Activated naive CD8-positive, alpha-beta T cell treated with anti-CD3 and anti-CD28 coated beads, Interleukin-2, amount 10 ng/mL, durations not matched to agents 7 days and 5 days (primary cell): ENCODE measurements at regions not wholly inside any gene's neighbourhood (a gene's known extent, or its start where the extent isn't known, plus 50 kb on each side); places are given as distances from the start of the nearest gene placed in this dataset.

Experiments used
- ATAC-seq: fragments of 150-1000 bp; cut with Tn5 transposase; one replicate; pipeline ENCODE4 v1.10.0; 2021; ENCODE audit warnings: low read depth, moderate library complexity
- POLR2A ChIA-PET: fragments of 350-600 bp; sonication (Branson Sonifier 250); formaldehyde crosslinking; loops from one replicate; lab custom pipeline; 2021; ENCODE audit warnings: antibody characterized with exemption; lab: Charles Lee
- DNase-seq: peaks from one replicate; pipeline ENCODE4 v3.0.0; 2021
- H3K27ac Mint-ChIP-seq: one replicate; pipeline ENCODE4 v1.8.0; 2022; ENCODE audit warnings: mild to moderate bottlenecking, mixed read lengths
- H3K27me3 Mint-ChIP-seq: one replicate; pipeline ENCODE4 v1.8.0; 2022; ENCODE audit warnings: mild to moderate bottlenecking, moderate library complexity, mixed read lengths
- H3K36me3 Mint-ChIP-seq: one replicate; pipeline ENCODE4 v1.8.0; 2021; ENCODE audit warnings: mild to moderate bottlenecking, mixed read lengths
- H3K4me1 Mint-ChIP-seq: one replicate; pipeline ENCODE4 v1.8.0; 2021; ENCODE audit warnings: mixed read lengths
- H3K4me3 Mint-ChIP-seq: one replicate; pipeline ENCODE4 v1.8.0; 2022; ENCODE audit warnings: mild to moderate bottlenecking, moderate library complexity, mixed read lengths
- H3K9me3 Mint-ChIP-seq: one replicate; pipeline ENCODE4 v1.8.0; 2021; ENCODE audit warnings: mixed read lengths

DNA sequence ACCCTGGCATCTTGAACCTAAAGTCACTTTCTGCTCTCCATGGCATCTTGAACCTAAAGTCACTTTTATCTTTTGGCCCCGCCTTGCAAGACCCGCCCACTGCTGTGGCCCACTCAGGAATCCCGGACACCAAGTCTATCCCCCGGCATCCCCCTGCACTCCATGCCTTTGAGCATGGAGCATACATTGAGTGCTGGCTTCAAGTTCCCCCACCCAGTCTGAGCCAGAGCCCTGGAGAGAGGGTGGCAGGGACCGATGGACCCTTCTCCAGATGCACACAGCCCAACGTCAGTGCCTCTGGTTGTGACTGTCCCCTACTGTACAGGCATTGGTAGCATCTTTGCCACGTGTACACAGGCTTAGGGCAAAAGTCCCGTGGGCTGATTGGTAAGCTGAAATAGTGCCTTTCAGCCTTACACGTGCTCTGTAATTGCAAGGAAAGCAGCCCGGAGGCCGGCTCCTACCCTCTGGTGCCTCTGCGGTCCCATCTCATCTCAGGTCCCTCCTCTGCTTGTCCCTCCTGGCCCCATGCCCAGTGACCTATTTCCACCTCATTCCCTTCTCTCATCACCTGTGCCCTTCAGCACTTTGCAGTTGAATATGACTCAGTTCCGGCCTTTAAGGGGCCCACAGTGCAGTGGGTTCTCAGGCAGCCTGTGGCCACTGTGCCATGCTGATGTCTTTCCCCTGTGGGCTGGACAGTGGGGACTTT lies 154.0 kb downstream of the INHBB start:
- DNase-seq: no peak
- Mint-ChIP-seq H3K27me3 (peaks cover 2% of the 10 kb centered on the region), H3K9me3 (no peaks in the 10 kb centered on the region), H3K36me3 (no peaks in the 10 kb centered on the region), H3K4me3 (no peak overlapping the region), H3K27ac (no peak overlapping the region), H3K4me1 (no peaks in the 10 kb centered on the region)
- ATAC-seq: no peak
- POLR2A ChIA-PET: no interaction called here

DNA sequence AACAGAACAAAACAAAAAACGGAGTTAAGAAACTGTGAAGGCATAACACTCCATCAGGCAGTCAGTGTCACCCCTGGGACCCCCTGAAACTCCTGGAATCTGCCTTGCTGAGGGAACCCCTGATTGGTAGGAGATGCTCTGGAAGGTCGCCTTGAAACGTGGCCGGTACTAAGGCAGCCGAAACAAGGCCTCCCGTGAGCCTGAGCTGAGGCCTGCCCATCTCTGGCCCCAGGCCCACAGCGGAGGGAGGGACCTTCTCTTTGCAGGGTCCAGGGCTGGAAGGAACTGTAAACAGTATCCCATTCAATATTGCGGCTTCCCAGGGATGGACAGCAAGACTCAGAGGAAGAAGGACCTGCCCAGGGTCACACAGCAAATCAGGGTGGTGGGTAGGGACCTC lies 155.7 kb downstream of the INHBB start:
- H3K9me3 Mint-ChIP-seq: no peaks in the 10 kb centered on the region
- no peak overlapping the region for H3K27ac Mint-ChIP-seq
- no peaks in the 10 kb centered on the region for H3K4me1 Mint-ChIP-seq
- no peak for DNase-seq
- no peaks in the 10 kb centered on the region for H3K27me3 Mint-ChIP-seq
- no peak overlapping the region for H3K4me3 Mint-ChIP-seq
- no peak for ATAC-seq
- POLR2A ChIA-PET: no interaction called here
- no peaks in the 10 kb centered on the region for H3K36me3 Mint-ChIP-seq

DNA sequence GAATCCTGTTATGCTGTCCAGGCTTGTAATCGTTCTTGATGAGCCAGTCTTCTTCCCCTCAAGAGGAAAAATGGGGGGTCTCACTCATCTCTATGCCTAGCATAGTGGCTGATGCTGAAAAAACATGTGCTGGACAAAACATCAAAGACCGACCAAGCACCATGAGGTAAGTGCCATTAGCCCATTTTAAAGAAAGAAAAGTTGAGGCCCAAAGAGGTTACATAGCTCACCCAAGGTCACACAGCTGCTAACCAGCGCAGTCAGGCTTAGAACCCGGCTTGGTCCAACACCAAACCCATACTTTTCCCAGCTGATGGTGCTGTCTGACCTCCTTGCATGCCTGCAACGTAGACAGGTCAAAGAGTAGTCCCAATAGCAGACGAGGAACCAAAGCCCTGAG lies 156.4 kb downstream of the INHBB start:
- H3K36me3 Mint-ChIP-seq: no peaks in the 10 kb centered on the region
- DNase-seq: no peak
- ATAC-seq: no peak
- POLR2A ChIA-PET: no interaction called here
- H3K27me3 Mint-ChIP-seq: no peaks in the 10 kb centered on the region
- H3K4me1 Mint-ChIP-seq: no peaks in the 10 kb centered on the region
- no peak overlapping the region for H3K4me3 Mint-ChIP-seq
- H3K27ac Mint-ChIP-seq: no peak overlapping the region
- no peaks in the 10 kb centered on the region for H3K9me3 Mint-ChIP-seq

DNA sequence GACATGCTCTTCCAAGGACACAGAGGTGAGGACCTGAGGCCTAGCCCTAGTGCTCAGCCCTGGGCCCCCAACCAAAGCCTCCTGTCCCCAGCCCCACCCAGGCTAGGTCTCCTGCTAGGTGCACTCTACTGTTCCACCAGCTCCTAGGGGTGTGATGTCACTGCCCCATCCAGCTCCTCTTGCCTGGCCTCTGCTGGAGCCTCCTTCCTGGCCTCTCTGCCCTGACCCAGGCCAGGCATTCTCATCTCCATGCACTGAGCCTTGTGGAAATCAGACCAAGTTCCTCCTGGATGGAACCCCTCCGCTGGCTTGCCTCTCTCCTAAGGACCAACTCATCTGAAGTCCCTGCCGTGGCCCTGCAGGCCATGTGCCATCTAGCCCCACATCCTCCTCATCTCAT lies 156.8 kb downstream of the INHBB start:
- Mint-ChIP-seq H3K36me3 (no peaks in the 10 kb centered on the region), H3K27me3 (no peaks in the 10 kb centered on the region), H3K27ac (no peak overlapping the region), H3K4me1 (no peaks in the 10 kb centered on the region), H3K9me3 (no peaks in the 10 kb centered on the region), H3K4me3 (no peak overlapping the region)
- no peak for DNase-seq
- no peak for ATAC-seq
- POLR2A ChIA-PET: no interaction called here

DNA sequence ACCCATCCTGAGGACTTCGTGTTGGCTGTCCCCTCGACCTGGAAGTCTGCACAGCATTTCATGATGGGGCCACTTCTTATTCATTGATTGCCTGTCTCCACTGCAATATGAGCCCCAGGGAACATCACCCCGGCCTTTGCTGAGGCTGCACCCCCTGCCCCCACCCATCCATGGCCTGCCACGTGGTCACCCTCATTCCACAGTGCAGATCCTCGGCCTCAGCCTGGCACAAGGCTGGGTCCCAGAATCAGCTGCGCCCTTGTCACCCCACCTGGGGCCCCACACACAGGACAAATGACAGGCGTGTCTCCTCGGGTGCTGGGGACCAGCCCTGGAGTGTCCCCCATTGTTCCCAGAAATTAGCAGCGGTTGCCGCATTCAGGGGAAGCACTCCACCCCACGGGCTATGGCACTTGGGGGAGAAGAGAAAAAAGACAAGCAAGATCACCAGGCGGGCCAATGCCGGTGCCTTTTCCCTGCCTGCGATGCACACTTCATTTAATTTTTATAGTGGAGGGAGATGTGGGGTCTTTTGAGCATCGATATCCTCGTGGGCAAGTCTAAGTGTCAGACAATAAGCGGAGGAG lies 157.4 kb downstream of the INHBB start:
- Mint-ChIP-seq H3K36me3 (no peaks in the 10 kb centered on the region), H3K9me3 (no peaks in the 10 kb centered on the region), H3K27me3 (no peaks in the 10 kb centered on the region), H3K4me1 (no peaks in the 10 kb centered on the region), H3K4me3 (no peak overlapping the region), H3K27ac (no peak overlapping the region)
- ATAC-seq (no peak), DNase-seq (no peak)
- POLR2A ChIA-PET: no interaction called here

DNA sequence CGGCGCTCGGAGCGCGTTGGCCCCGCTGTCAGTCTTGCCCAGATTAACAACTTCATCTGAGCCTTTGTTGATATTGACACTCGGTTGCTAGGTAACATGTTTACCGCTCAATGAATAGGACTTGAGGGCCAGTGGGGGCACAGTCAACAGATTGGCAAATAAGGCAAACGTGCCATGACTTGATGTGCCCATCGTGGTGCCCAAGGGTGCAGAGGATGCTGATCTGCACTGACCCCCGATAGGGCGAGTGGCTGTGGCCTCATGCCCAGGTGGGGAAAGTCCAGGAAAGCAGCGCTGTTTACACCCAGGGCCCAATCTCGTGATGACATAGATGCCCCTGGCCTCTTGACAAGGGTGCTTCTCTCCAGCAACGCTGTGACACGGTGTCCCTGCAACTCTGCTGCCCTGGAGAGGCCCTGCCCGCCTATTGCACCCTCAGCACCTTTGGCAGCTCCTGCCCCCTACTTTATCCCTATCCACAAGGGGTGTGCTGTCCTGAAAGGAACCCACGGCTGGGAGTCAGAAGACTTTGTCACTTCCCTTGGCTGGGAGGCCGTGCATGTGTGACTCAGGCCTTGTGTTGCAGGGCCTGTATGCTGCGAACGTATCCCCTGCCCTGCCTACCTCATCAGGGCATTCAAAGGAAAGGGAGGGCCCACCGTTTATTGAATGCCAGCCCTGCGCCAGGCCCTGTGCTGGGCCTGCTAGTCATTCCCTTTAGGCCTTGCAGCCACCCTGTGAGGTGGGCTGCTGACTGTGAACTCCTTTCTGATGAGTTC lies 158.0 kb downstream of the INHBB start:
- H3K9me3 Mint-ChIP-seq: no peaks in the 10 kb centered on the region
- H3K27me3 Mint-ChIP-seq: no peaks in the 10 kb centered on the region
- H3K27ac Mint-ChIP-seq: no peak overlapping the region
- ATAC-seq (no peak), DNase-seq (no peak)
- H3K36me3 Mint-ChIP-seq: no peaks in the 10 kb centered on the region
- no peak overlapping the region for H3K4me3 Mint-ChIP-seq
- no peaks in the 10 kb centered on the region for H3K4me1 Mint-ChIP-seq
- POLR2A ChIA-PET: no interaction called here

DNA sequence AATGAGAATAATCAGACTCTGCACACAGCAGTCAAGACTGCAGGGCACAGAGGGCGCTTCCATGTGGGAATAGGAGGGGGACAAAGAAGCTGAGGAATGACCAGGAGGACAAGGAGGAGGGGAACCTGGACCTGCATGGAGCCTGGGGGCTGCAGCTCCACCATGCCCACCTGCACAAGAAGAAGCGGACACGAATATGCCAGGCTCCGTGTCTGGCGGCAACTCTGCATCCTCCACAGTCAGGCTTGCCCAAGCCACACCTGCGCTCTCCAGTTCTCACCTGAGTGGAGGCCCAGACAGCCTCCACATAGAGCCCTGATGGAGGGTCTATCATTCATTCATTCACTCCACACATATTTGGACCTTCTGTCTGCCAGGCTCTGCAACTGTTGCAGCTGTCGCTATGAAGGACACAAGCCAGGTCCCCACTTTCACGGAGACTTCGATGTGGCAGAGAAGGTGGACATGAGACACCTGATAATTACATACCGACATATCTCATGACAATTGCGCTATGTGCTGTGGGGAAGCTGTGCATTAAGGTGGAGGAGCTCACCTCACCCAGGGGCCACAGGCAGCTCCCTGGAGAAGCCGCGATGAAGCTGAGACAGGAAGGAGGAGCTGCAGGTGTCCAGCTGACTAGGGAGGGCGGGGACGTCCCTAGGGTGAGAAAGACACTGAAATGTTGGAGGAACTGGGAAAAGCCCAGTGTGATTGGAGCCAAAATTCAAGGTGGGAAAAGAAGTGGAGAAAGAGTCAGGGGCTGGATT lies 159.2 kb downstream of the INHBB start:
- Mint-ChIP-seq H3K4me1 (no peaks in the 10 kb centered on the region), H3K9me3 (no peaks in the 10 kb centered on the region), H3K27me3 (no peaks in the 10 kb centered on the region), H3K4me3 (no peak overlapping the region), H3K27ac (no peak overlapping the region), H3K36me3 (no peaks in the 10 kb centered on the region)
- ATAC-seq (no peak), DNase-seq (no peak)
- POLR2A ChIA-PET: no interaction called here

DNA sequence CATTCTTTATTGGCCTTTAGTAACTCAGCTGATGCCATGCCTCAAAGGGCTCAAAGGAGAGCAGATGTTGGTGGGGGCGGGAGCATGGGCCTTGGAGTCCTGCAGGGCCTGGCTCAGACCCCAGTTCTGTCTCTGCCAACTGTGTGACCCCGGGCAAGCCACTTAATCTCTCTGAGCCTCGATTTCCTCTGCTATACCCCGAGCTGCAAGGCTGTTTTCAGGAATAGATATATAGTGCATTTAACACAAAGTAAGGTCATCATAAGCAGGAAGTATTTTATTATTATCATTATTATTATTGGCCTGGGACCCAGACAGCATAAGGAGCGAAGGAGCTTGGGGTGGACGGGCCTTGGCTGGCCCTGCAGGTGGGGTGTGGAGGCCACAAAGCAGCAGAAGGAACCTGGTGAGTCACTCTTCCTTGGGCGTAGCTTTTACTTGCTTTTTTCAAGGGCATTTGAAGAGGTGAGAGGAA lies 162.7 kb downstream of the INHBB start:
- H3K4me3 Mint-ChIP-seq: no peak overlapping the region
- POLR2A ChIA-PET: no interaction called here
- no peak overlapping the region for H3K27ac Mint-ChIP-seq
- no peak for DNase-seq
- no peaks in the 10 kb centered on the region for H3K36me3 Mint-ChIP-seq
- no peaks in the 10 kb centered on the region for H3K27me3 Mint-ChIP-seq
- H3K4me1 Mint-ChIP-seq: no peaks in the 10 kb centered on the region
- H3K9me3 Mint-ChIP-seq: no peaks in the 10 kb centered on the region
- ATAC-seq: no peak

DNA sequence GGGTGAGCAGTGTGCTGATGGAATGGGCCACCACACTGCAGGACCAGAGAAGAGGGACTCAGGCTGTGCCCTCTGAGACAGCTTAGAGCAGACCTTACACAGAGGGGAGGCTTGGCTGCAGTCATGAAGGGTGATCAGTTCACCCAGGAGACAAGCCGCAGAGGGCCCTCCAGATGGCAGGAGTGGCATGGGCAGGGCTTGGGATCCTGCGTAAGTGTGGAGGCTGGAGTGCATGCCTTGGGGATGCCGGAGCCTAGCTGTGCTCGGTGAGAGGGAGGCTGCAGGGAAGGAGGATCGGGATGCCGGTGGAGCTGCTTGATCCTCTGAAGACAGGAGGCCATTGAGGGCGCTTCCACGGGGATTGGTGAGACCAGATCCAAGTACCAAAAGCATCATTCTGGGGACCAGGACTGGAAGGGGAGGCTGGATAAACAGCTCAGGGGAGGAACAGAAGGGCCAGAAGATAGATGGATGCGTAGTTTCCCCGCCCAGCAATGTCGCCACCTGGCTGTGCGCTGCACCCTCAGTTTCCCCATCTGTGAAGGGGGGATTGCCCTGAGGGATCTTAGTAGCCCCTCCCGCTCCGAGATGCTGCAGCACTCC lies 163.4 kb downstream of the INHBB start:
- no peaks in the 10 kb centered on the region for H3K4me1 Mint-ChIP-seq
- POLR2A ChIA-PET: no interaction called here
- no peaks in the 10 kb centered on the region for H3K9me3 Mint-ChIP-seq
- H3K27me3 Mint-ChIP-seq: no peaks in the 10 kb centered on the region
- DNase-seq (no peak), ATAC-seq (no peak)
- no peak overlapping the region for H3K4me3 Mint-ChIP-seq
- no peak overlapping the region for H3K27ac Mint-ChIP-seq
- H3K36me3 Mint-ChIP-seq: no peaks in the 10 kb centered on the region

DNA sequence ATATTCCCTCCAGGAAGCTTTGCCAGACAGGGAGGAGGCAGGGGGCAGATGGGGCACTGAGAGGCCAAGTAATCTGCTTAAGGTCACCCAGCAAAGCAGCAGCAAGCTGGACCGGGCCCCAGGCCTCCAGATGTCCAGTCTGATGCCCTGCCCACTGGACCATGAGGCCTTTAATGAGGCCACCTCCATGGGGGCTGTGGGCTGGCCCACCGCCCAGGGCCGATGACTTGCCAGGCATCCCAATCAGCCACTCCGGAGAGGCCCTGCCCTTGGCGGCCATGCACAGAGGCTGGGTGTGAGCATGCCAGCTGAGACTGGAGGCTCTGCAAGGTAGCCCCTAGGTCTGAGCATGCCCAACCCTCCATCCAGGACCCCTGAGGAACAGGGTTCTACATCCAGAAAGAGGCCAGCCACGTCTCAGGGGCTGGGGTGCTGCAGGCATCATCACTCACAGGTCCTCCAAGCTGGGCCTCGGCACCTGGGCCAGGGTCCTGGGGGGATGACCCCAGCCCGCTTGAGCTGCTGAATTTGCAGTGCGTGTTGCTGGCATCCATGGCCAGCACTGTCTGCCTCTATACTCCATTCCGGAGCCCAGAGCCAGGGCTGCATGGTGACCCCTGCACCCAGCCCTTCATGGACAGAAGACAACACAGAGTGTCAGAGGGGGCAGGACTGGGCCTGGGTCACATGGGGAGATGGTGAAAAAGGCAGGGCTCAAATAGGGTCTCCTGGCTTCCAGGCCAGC lies 164.2 kb downstream of the INHBB start:
- ATAC-seq (no peak), DNase-seq (no peak)
- Mint-ChIP-seq H3K27me3 (no peaks in the 10 kb centered on the region), H3K36me3 (no peaks in the 10 kb centered on the region), H3K4me1 (no peaks in the 10 kb centered on the region), H3K9me3 (no peaks in the 10 kb centered on the region), H3K27ac (no peak overlapping the region), H3K4me3 (no peak overlapping the region)
- POLR2A ChIA-PET: no interaction called here

DNA sequence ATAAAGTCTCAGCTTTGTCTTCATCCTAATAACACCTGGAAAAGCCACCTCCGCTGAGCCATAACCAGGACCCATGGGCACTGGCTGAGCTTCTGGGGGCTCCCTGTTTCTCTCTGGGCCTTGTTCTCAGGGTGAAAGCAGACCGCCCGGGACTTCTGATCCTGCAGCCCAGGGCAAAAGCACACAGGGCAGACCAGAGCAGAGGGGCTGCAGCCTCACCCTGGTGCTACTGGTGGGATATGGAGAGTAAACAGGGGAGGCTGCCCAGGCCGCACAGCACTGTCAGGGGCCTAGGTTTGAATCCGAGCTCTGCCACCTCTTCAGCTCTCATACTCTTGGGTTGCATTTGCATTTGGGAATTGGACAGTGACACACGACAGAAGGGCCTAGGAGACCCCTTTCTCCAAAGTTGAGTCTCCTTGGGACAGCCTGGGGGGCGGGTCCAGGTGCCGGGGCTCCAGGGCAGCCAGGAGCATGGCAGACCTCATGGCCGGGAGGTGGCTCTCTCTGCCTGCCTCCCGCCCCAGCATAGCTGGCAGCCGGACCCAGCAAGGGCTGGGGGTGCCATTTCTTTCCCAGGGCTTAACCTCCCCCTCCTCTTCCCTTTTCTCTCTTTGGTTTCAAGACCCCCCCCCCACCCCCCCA lies 164.9 kb downstream of the INHBB start:
- ATAC-seq (no peak), DNase-seq (no peak)
- no peak overlapping the region for H3K4me3 Mint-ChIP-seq
- peaks cover 2% of the 10 kb centered on the region for H3K27me3 Mint-ChIP-seq
- H3K4me1 Mint-ChIP-seq: no peaks in the 10 kb centered on the region
- H3K27ac Mint-ChIP-seq: no peak overlapping the region
- no peaks in the 10 kb centered on the region for H3K9me3 Mint-ChIP-seq
- POLR2A ChIA-PET: interaction anchor here (0.6 kb wide), 1 partner anchor 521 kb away, joined by 3 read pairs; no protein-coding TSS in a partner anchor
- no peaks in the 10 kb centered on the region for H3K36me3 Mint-ChIP-seq

DNA sequence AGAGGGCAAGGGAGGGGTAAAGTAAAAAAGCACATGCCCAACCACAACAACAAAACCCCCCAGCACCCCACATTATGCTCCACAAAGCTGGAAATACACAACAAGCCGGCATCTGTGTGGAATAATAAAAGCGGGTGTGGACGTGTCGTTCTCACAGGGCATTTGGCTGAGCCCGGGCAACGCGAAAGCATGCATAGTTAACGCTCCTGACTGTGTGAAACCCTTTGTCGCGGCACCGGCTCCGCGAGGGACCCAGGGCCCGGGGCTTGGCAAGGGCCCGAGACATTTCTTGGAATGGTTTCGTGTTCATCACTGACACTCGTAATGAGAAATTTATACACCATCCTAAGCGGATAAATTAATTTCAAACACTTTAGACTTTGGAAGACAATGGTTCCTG lies 165.6 kb downstream of the INHBB start:
- no peaks in the 10 kb centered on the region for H3K9me3 Mint-ChIP-seq
- POLR2A ChIA-PET: interaction anchor here (0.6 kb wide), 1 partner anchor 520 kb away, joined by 3 read pairs; no protein-coding TSS in a partner anchor
- no peak overlapping the region for H3K4me3 Mint-ChIP-seq
- DNase-seq (no peak), ATAC-seq (no peak)
- no peaks in the 10 kb centered on the region for H3K4me1 Mint-ChIP-seq
- no peak overlapping the region for H3K27ac Mint-ChIP-seq
- peaks cover 6% of the 10 kb centered on the region for H3K27me3 Mint-ChIP-seq
- H3K36me3 Mint-ChIP-seq: no peaks in the 10 kb centered on the region
